ENCODE measurements at regions not wholly inside any gene's neighbourhood (a gene's known extent, or its start where the extent isn't known, plus 50 kb on each side); places are given as distances from the start of the nearest gene placed in this dataset.

GRCh38 chr15:91523596-91523995 lies 329.9 kb upstream of the SLCO3A1 start:
- DNase-seq = no peak

GRCh38 chr15:91524534-91524933 lies 329.0 kb upstream of the SLCO3A1 start:
- DNase-seq = no peak

- DNase-seq = no peak
Observed at GRCh38 chr15:91525751-91526150, 327.8 kb upstream of the SLCO3A1 start.

- no peak for DNase-seq
Observed at GRCh38 chr15:91526424-91526823, 327.1 kb upstream of the SLCO3A1 start.

- DNase-seq = no peak
Observed at GRCh38 chr15:91528801-91529200, 324.7 kb upstream of the SLCO3A1 start.

GRCh38 chr15:91529534-91529933 lies 324.0 kb upstream of the SLCO3A1 start:
- DNase-seq = no peak

- no peak for DNase-seq
Observed at GRCh38 chr15:91530279-91530678, 323.2 kb upstream of the SLCO3A1 start.

- no peak for DNase-seq
Observed at GRCh38 chr15:91530956-91531582, 322.4 kb upstream of the SLCO3A1 start.

GRCh38 chr15:91534235-91534634 lies 319.3 kb upstream of the SLCO3A1 start:
- no peak for DNase-seq

- no peak for DNase-seq
Observed at GRCh38 chr15:91534976-91535375, 318.5 kb upstream of the SLCO3A1 start.

GRCh38 chr15:91535856-91536500 lies 317.5 kb upstream of the SLCO3A1 start:
- no peak for DNase-seq

GRCh38 chr15:91537856-91538255 lies 315.7 kb upstream of the SLCO3A1 start:
- DNase-seq = no peak

GRCh38 chr15:91538782-91539181 lies 314.7 kb upstream of the SLCO3A1 start:
- no peak for DNase-seq

GRCh38 chr15:91541286-91541685 lies 312.2 kb upstream of the SLCO3A1 start:
- no peak for DNase-seq

GRCh38 chr15:91542226-91542625 lies 311.3 kb upstream of the SLCO3A1 start:
- no peak for DNase-seq

- DNase-seq = no peak
Observed at GRCh38 chr15:91547356-91547755, 306.2 kb upstream of the SLCO3A1 start.

GRCh38 chr15:91548549-91548948 lies 305.0 kb upstream of the SLCO3A1 start:
- no peak for DNase-seq

GRCh38 chr15:91549581-91549980 lies 303.9 kb upstream of the SLCO3A1 start:
- DNase-seq = no peak

- DNase-seq = no peak
Observed at GRCh38 chr15:91552555-91552954, 301.0 kb upstream of the SLCO3A1 start.

GRCh38 chr15:91553196-91553854 lies 300.2 kb upstream of the SLCO3A1 start:
- DNase-seq = no peak

- DNase-seq = no peak
Observed at GRCh38 chr15:91555312-91555711, 298.2 kb upstream of the SLCO3A1 start.

- DNase-seq = no peak
Observed at GRCh38 chr15:91556926-91557325, 296.6 kb upstream of the SLCO3A1 start.

GRCh38 chr15:91559066-91559465 lies 294.4 kb upstream of the SLCO3A1 start:
- no peak for DNase-seq

- DNase-seq = no peak
Observed at GRCh38 chr15:91561371-91562100, 292.0 kb upstream of the SLCO3A1 start.

All from activated CD8-positive, alpha-beta memory T cell treated with anti-CD3 and anti-CD28 coated beads, Interleukin-2, amount 50 U/mL, for 48 hours (primary cell).